ENCODE measurements at regions not wholly inside any gene's neighbourhood (a gene's known extent, or its start where the extent isn't known, plus 50 kb on each side); places are given as distances from the start of the nearest gene placed in this dataset.

- TF ChIP-seq EP300 (IDR thresholded peaks at IDR 0.05; ENCODE audit: borderline replicate concordance in 1 of 2, control insufficient read depth in 1 of 2, low read depth in 2 of 2, low read length in 2 of 2) (no peak), MTA2 (IDR thresholded peaks at IDR 0.05; ENCODE audit: low read depth) (no peak), SMC3 (IDR thresholded peaks at IDR 0.05; ENCODE audit: borderline replicate concordance, low read length) (no peak), CTCF (IDR thresholded peaks at IDR 0.05 in 2 of 3, conservative IDR thresholded peaks at IDR 0.05 in 1 of 3; ENCODE audit: control insufficient read depth in 2 of 3, extremely low read depth in 1 of 3, insufficient read depth in 1 of 3, low read depth in 3 of 3, low read length in 3 of 3) (no peak), ZSCAN29 (IDR thresholded peaks at IDR 0.05) (no peak), ELK1 (IDR thresholded peaks at IDR 0.05; ENCODE audit: low read depth, low read length) (no peak), FOS (IDR thresholded peaks at IDR 0.05; ENCODE audit: borderline replicate concordance, extremely low read depth, insufficient read length) (no peak)
Observed at GRCh38 chr3:84128024-84128423, 830.8 kb upstream of the CADM2 start (continued).

GRCh38 chr3:84136425-84136824 is 822.4 kb upstream of the CADM2 start:
- RAD21 ChIA-PET (ENCODE audit: unreplicated experiment): no interaction called here
- FAIRE-seq: no peak
- no peak overlapping the region for H3K9ac ChIP-seq (ENCODE audit: control insufficient read depth, insufficient read depth, low read length)
- no peak overlapping the region for H3K27ac ChIP-seq (ENCODE audit: control insufficient read depth, insufficient read depth)
- H3K4me2 ChIP-seq (ENCODE audit: control insufficient read depth, insufficient read depth): no peak overlapping the region
- H2AFZ ChIP-seq (ENCODE audit: control insufficient read depth, low read depth, low read length): no peak overlapping the region
- DNase-seq (ENCODE audit: low read depth, low spot score): no peak
- H3K36me3 ChIP-seq (ENCODE audit: control insufficient read depth in 2 of 2, insufficient read depth in 2 of 2, low read length in 1 of 2): no peaks in the 10 kb centered on the region
- POLR2A ChIA-PET: interaction anchor here (0.5 kb wide), 1 partner anchor 112 kb away, joined by 3 read pairs; no protein-coding TSS in a partner anchor
- SMC1A ChIA-PET (ENCODE audit: uncharacterized antibody, unreplicated experiment): interaction anchor here (1.2 kb wide), 1 partner anchor 13 kb away, joined by 3 read pairs; no protein-coding TSS in a partner anchor
- H3K4me3 ChIP-seq: no peak overlapping the region
- BruUV-seq (replicated peaks): no TSS peak
- intact Hi-C loops (cut with micrococcal nuclease; ENCODE audit: unreplicated experiment) (no loop called here), in situ Hi-C loops (cut with MboI) (no loop called here)
- H3K4me1 ChIP-seq (ENCODE audit: control insufficient read depth, insufficient read depth, low read length): no peaks in the 10 kb centered on the region
- no peaks in the 10 kb centered on the region for H3K79me2 ChIP-seq (ENCODE audit: control insufficient read depth, insufficient read depth, low read length)
- H4K20me1 ChIP-seq (ENCODE audit: control insufficient read depth, insufficient read depth): no peaks in the 10 kb centered on the region
- no peaks in the 10 kb centered on the region for H3K9me3 ChIP-seq (replicated peaks; ENCODE audit: control insufficient read depth, insufficient read depth, low read length)
- H3K27me3 ChIP-seq (replicated peaks in 1 of 2; ENCODE audit: control insufficient read depth in 2 of 2, insufficient read depth in 2 of 2, low read length in 1 of 2): no peaks in the 10 kb centered on the region
- WGBS (ENCODE audit: insufficient coverage, insufficient replicate concordance, low lambda C conversion rate, missing lambda C conversion rate): 13% methylated on average over 2 of the region's 2 CpGs
- ATAC-seq: no peak
- CTCF ChIA-PET: no interaction called here
- TF ChIP-seq, protein P1, sequence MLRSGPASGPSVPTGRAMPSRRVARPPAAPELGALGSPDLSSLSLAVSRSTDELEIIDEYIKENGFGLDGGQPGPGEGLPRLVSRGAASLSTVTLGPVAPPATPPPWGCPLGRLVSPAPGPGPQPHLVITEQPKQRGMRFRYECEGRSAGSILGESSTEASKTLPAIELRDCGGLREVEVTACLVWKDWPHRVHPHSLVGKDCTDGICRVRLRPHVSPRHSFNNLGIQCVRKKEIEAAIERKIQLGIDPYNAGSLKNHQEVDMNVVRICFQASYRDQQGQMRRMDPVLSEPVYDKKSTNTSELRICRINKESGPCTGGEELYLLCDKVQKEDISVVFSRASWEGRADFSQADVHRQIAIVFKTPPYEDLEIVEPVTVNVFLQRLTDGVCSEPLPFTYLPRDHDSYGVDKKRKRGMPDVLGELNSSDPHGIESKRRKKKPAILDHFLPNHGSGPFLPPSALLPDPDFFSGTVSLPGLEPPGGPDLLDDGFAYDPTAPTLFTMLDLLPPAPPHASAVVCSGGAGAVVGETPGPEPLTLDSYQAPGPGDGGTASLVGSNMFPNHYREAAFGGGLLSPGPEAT (IDR thresholded peaks at IDR 0.05; ENCODE audit: low read depth): no peak
- TF ChIP-seq, protein P2, sequence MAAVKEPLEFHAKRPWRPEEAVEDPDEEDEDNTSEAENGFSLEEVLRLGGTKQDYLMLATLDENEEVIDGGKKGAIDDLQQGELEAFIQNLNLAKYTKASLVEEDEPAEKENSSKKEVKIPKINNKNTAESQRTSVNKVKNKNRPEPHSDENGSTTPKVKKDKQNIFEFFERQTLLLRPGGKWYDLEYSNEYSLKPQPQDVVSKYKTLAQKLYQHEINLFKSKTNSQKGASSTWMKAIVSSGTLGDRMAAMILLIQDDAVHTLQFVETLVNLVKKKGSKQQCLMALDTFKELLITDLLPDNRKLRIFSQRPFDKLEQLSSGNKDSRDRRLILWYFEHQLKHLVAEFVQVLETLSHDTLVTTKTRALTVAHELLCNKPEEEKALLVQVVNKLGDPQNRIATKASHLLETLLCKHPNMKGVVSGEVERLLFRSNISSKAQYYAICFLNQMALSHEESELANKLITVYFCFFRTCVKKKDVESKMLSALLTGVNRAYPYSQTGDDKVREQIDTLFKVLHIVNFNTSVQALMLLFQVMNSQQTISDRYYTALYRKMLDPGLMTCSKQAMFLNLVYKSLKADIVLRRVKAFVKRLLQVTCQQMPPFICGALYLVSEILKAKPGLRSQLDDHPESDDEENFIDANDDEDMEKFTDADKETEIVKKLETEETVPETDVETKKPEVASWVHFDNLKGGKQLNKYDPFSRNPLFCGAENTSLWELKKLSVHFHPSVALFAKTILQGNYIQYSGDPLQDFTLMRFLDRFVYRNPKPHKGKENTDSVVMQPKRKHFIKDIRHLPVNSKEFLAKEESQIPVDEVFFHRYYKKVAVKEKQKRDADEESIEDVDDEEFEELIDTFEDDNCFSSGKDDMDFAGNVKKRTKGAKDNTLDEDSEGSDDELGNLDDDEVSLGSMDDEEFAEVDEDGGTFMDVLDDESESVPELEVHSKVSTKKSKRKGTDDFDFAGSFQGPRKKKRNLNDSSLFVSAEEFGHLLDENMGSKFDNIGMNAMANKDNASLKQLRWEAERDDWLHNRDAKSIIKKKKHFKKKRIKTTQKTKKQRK (IDR thresholded peaks at IDR 0.05; ENCODE audit: low read depth, low read length): no peak
- no peak for TF ChIP-seq YBX1 (IDR thresholded peaks at IDR 0.05)
- TF ChIP-seq RAD21 (IDR thresholded peaks at IDR 0.05; ENCODE audit: insufficient read depth, low read depth, low read length): no peak
- TF ChIP-seq SRF (IDR thresholded peaks at IDR 0.05; ENCODE audit: low read depth in 2 of 2, low read length in 2 of 2): no peak
- no peak for TF ChIP-seq SMARCA5 (IDR thresholded peaks at IDR 0.05)

Measured in GM12878 (cell line).